ENCODE measurements at regions not wholly inside any gene's neighbourhood (a gene's known extent, or its start where the extent isn't known, plus 50 kb on each side); places are given as distances from the start of the nearest gene placed in this dataset.

- no peak overlapping the region for H2AFZ ChIP-seq (ENCODE audit: low read length)
- H3K27me3 ChIP-seq (replicated peaks; ENCODE audit: insufficient read depth, low read length): no peaks in the 10 kb centered on the region
- no peaks in the 10 kb centered on the region for H3K79me2 ChIP-seq (ENCODE audit: low read length)
- H3K4me2 ChIP-seq (ENCODE audit: low read depth, low read length): no peak overlapping the region
- no peaks in the 10 kb centered on the region for H3K9me3 ChIP-seq (replicated peaks; ENCODE audit: insufficient read depth, low read length)
- H3K9ac ChIP-seq (ENCODE audit: low read length): no peak overlapping the region
- TF ChIP-seq EZH2 (optimal IDR thresholded peaks at IDR 0.05; ENCODE audit: low read depth, low read length) (no peak), CTCF (IDR thresholded peaks at IDR 0.05; ENCODE audit: low read length) (no peak), EZH2phosphoT487 (IDR thresholded peaks at IDR 0.05; ENCODE audit: low read length) (no peak)
- no peak overlapping the region for H3K4me3 ChIP-seq (ENCODE audit: low read length)
- no peaks in the 10 kb centered on the region for H3F3A ChIP-seq (ENCODE audit: insufficient read depth, low read length)
- H3K36me3 ChIP-seq (replicated peaks; ENCODE audit: insufficient read depth, low read length): no peaks in the 10 kb centered on the region
- no peaks in the 10 kb centered on the region for H3K9me2 ChIP-seq (replicated peaks; ENCODE audit: insufficient read depth, low read length)
- no peaks in the 10 kb centered on the region for H3K4me1 ChIP-seq (ENCODE audit: low read length)
- DNase-seq: peak; percentile 7
- no peaks in the 10 kb centered on the region for H4K20me1 ChIP-seq (ENCODE audit: insufficient read depth, low read length)
- no peak overlapping the region for H3K27ac ChIP-seq (ENCODE audit: low read length)
These were observed 1217.5 kb downstream of the DIAPH3 start for GRCh38 chr13:58946274-58946673.

GRCh38 chr13:58949646-58950045 lies 1214.1 kb downstream of the DIAPH3 start:
- no peaks in the 10 kb centered on the region for H3K9me2 ChIP-seq (replicated peaks; ENCODE audit: insufficient read depth, low read length)
- no peak for DNase-seq
- no peak for TF ChIP-seq EZH2 (optimal IDR thresholded peaks at IDR 0.05; ENCODE audit: low read depth, low read length)
- no peak for TF ChIP-seq CTCF (IDR thresholded peaks at IDR 0.05; ENCODE audit: low read length)
- TF ChIP-seq EZH2phosphoT487 (IDR thresholded peaks at IDR 0.05; ENCODE audit: low read length): no peak
- no peaks in the 10 kb centered on the region for H3F3A ChIP-seq (ENCODE audit: insufficient read depth, low read length)
- no peaks in the 10 kb centered on the region for H3K27me3 ChIP-seq (replicated peaks; ENCODE audit: insufficient read depth, low read length)
- H3K9ac ChIP-seq (ENCODE audit: low read length): no peak overlapping the region
- H3K27ac ChIP-seq (ENCODE audit: low read length): no peak overlapping the region
- H3K4me2 ChIP-seq (ENCODE audit: low read depth, low read length): no peak overlapping the region
- H3K9me3 ChIP-seq (replicated peaks; ENCODE audit: insufficient read depth, low read length): no peaks in the 10 kb centered on the region
- H2AFZ ChIP-seq (ENCODE audit: low read length): no peak overlapping the region
- no peaks in the 10 kb centered on the region for H3K79me2 ChIP-seq (ENCODE audit: low read length)
- H3K4me3 ChIP-seq (ENCODE audit: low read length): no peak overlapping the region
- H3K4me1 ChIP-seq (ENCODE audit: low read length): no peaks in the 10 kb centered on the region
- H3K36me3 ChIP-seq (replicated peaks; ENCODE audit: insufficient read depth, low read length): no peaks in the 10 kb centered on the region
- no peaks in the 10 kb centered on the region for H4K20me1 ChIP-seq (ENCODE audit: insufficient read depth, low read length)

- no peaks in the 10 kb centered on the region for H3K9me3 ChIP-seq (replicated peaks; ENCODE audit: insufficient read depth, low read length)
- no peak for TF ChIP-seq EZH2 (optimal IDR thresholded peaks at IDR 0.05; ENCODE audit: low read depth, low read length)
- no peak for TF ChIP-seq EZH2phosphoT487 (IDR thresholded peaks at IDR 0.05; ENCODE audit: low read length)
- TF ChIP-seq CTCF (IDR thresholded peaks at IDR 0.05; ENCODE audit: low read length): no peak
- no peaks in the 10 kb centered on the region for H4K20me1 ChIP-seq (ENCODE audit: insufficient read depth, low read length)
- H3K36me3 ChIP-seq (replicated peaks; ENCODE audit: insufficient read depth, low read length): no peaks in the 10 kb centered on the region
- H3K4me1 ChIP-seq (ENCODE audit: low read length): no peaks in the 10 kb centered on the region
- H3K9me2 ChIP-seq (replicated peaks; ENCODE audit: insufficient read depth, low read length): no peaks in the 10 kb centered on the region
- no peak for DNase-seq
- H3K27ac ChIP-seq (ENCODE audit: low read length): no peak overlapping the region
- no peak overlapping the region for H3K9ac ChIP-seq (ENCODE audit: low read length)
- H3F3A ChIP-seq (ENCODE audit: insufficient read depth, low read length): no peaks in the 10 kb centered on the region
- no peak overlapping the region for H3K4me2 ChIP-seq (ENCODE audit: low read depth, low read length)
- no peak overlapping the region for H3K4me3 ChIP-seq (ENCODE audit: low read length)
- no peak overlapping the region for H2AFZ ChIP-seq (ENCODE audit: low read length)
- H3K79me2 ChIP-seq (ENCODE audit: low read length): no peaks in the 10 kb centered on the region
- no peaks in the 10 kb centered on the region for H3K27me3 ChIP-seq (replicated peaks; ENCODE audit: insufficient read depth, low read length)
These were observed 1212.8 kb downstream of the DIAPH3 start for GRCh38 chr13:58950911-58951310.
